ENCODE measurements at regions not wholly inside any gene's neighbourhood (a gene's known extent, or its start where the extent isn't known, plus 50 kb on each side); places are given as distances from the start of the nearest gene placed in this dataset.

DNA sequence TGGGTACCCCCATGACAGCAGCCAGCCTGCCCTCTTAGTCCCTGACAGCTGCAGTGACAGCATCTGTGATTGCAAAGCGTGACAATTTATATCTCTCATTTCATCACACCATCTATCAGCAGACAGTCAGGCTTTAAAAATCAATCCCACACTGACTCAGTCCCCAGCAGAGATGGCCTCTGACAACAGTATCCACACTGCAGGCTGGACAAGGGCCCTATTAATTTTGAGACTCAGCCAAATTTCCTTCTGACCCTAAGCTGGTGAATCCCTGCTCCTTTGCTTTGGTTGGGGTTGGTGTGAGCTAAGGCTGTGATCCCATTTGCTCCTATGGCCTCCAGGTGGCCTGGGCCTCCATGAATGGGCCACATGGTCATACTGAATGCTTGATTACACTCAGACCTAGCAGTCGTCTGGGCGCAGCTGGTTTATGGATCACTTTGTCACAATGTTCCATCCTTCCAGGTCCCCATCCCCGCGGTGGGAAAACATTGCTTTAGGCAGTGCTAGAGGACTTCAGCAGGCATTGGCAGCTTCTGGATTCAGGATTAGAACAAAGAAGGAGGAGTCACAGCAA, 68.2 kb upstream of the B3GAT1 start:
- H3K4me3 ChIP-seq = no peak overlapping the region
- no peak overlapping the region for H3K27ac ChIP-seq
- TF ChIP-seq POLR2A (IDR thresholded peaks at IDR 0.05) (no peak), POLR2AphosphoS5 (IDR thresholded peaks at IDR 0.05) (no peak), CTCF (IDR thresholded peaks at IDR 0.05) (no peak)
- H3K4me1 ChIP-seq (replicated peaks) = no peaks in the 10 kb centered on the region
- intact Hi-C loops (cut with DNase I) = no loop called here
- H3K9me3 ChIP-seq = no peaks in the 10 kb centered on the region
- no peaks in the 10 kb centered on the region for H3K36me3 ChIP-seq
- peaks cover 3% of the 10 kb centered on the region for H3K27me3 ChIP-seq (replicated peaks; ENCODE audit: insufficient read depth)
- no peak for DNase-seq (ENCODE audit: low spot score)
- WGBS = 61% methylated on average over 5 of the region's 5 CpGs

- no peaks in the 10 kb centered on the region for H3K36me3 ChIP-seq
- DNase-seq (ENCODE audit: low spot score) = no peak
- WGBS = 83% methylated on average over 21 of the region's 21 CpGs
- TF ChIP-seq CTCF (IDR thresholded peaks at IDR 0.05) = no peak
- TF ChIP-seq POLR2A (IDR thresholded peaks at IDR 0.05) = no peak
- no peak for TF ChIP-seq POLR2AphosphoS5 (IDR thresholded peaks at IDR 0.05)
- no peak overlapping the region for H3K27ac ChIP-seq
- intact Hi-C loops (cut with DNase I) = no loop called here
- no peaks in the 10 kb centered on the region for H3K9me3 ChIP-seq
- H3K4me1 ChIP-seq (replicated peaks) = no peaks in the 10 kb centered on the region
- no peak overlapping the region for H3K4me3 ChIP-seq
- H3K27me3 ChIP-seq (replicated peaks; ENCODE audit: insufficient read depth) = peaks cover 3% of the 10 kb centered on the region
These were observed 67.4 kb upstream of the B3GAT1 start for GRCh38 chr11:134479206-134480135.

GRCh38 chr11:134478611-134479010, 66.6 kb upstream of the B3GAT1 start:
- H3K4me1 ChIP-seq (replicated peaks) = no peaks in the 10 kb centered on the region
- intact Hi-C loops (cut with DNase I) = no loop called here
- WGBS = 41% methylated on average over 2 of the region's 2 CpGs

DNA sequence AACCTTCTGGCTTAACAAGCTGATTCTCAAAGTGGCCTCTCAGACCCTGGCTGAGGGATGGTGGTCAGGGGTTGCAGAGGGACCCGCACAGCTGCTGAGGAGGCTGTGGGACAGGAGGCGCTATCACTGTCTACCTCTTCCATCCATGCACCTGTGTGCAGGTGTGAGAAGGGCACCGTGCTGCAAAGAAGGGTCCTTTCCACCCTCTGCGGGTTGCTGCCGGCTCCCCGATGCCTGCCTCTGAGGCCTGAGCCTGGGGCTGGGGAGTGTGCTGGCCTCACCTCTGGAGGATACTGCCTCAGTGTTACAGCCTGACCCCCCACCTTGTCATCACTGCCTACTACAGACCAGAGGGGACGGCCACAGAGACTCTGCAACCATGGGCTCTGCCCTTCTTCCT, 66.1 kb upstream of the B3GAT1 start:
- DNase-seq (ENCODE audit: low spot score) = no peak
- Histone ChIP-seq H3K27me3 (replicated peaks; ENCODE audit: insufficient read depth) (peaks cover 3% of the 10 kb centered on the region), H3K4me3 (no peak overlapping the region), H3K36me3 (no peaks in the 10 kb centered on the region), H3K9me3 (no peaks in the 10 kb centered on the region), H3K27ac (no peak overlapping the region), H3K4me1 (replicated peaks) (no peaks in the 10 kb centered on the region)
- TF ChIP-seq CTCF (IDR thresholded peaks at IDR 0.05) (no peak), POLR2A (IDR thresholded peaks at IDR 0.05) (no peak), POLR2AphosphoS5 (IDR thresholded peaks at IDR 0.05) (no peak)
- WGBS = 71% methylated on average over 7 of the region's 7 CpGs
- intact Hi-C loops (cut with DNase I) = no loop called here

More at GRCh38 chr11:134478611-134479010, 66.6 kb upstream of the B3GAT1 start:
- Histone ChIP-seq H3K27ac (no peak overlapping the region), H3K36me3 (no peaks in the 10 kb centered on the region), H3K9me3 (no peaks in the 10 kb centered on the region), H3K4me3 (no peak overlapping the region), H3K27me3 (replicated peaks; ENCODE audit: insufficient read depth) (peaks cover 3% of the 10 kb centered on the region)
- TF ChIP-seq POLR2AphosphoS5 (IDR thresholded peaks at IDR 0.05) = no peak
- TF ChIP-seq CTCF (IDR thresholded peaks at IDR 0.05) = no peak
- no peak for TF ChIP-seq POLR2A (IDR thresholded peaks at IDR 0.05)
- no peak for DNase-seq (ENCODE audit: low spot score)

Data from prostate gland (tissue), 2 donors.